ENCODE measurements at regions not wholly inside any gene's neighbourhood (a gene's known extent, or its start where the extent isn't known, plus 50 kb on each side); places are given as distances from the start of the nearest gene placed in this dataset.

GRCh38 chr6:165891320-165891719 is 228.3 kb upstream of the PDE10A start:
- TF ChIP-seq EZH2 (IDR thresholded peaks at IDR 0.05; ENCODE audit: insufficient read depth, low read length) (no peak), CTCF (IDR thresholded peaks at IDR 0.05; ENCODE audit: insufficient read depth, low read depth, low read length) (no peak)
